Stimulated activated CD4-positive, alpha-beta T cell treated with anti-CD3 and anti-CD28 coated beads, Interleukin-12 subunit alpha, Interleukin-12 subunit beta, amount 100 ng/mL, for 4 hours (primary cell): ENCODE measurements at regions not wholly inside any gene's neighbourhood (a gene's known extent, or its start where the extent isn't known, plus 50 kb on each side); places are given as distances from the start of the nearest gene placed in this dataset.
"Not testable (repeated sequence)": the region's sequence is repeated elsewhere in the genome, so short reads cannot be mapped to it uniquely, and the experiment has no call there.

Source experiments
- DNase-seq: peaks from one replicate; pipeline ENCODE4 v3.0.0-alpha.2; 2020

GRCh38 chr6:119749335-119749734, 399.8 kb upstream of the MAN1A1 start:
- no peak for DNase-seq

GRCh38 chr6:119748535-119748934, 399.0 kb upstream of the MAN1A1 start:
- DNase-seq = not testable (repeated sequence)

GRCh38 chr6:119742188-119742803, 392.7 kb upstream of the MAN1A1 start:
- peak; percentile 45 for DNase-seq

GRCh38 chr6:119739769-119740168, 390.2 kb upstream of the MAN1A1 start:
- DNase-seq = no peak

- no peak for DNase-seq
These were observed 388.9 kb upstream of the MAN1A1 start for GRCh38 chr6:119738425-119738824.

- no peak for DNase-seq
These were observed 386.9 kb upstream of the MAN1A1 start for GRCh38 chr6:119736296-119737021.

GRCh38 chr6:119735530-119735929, 386.0 kb upstream of the MAN1A1 start:
- DNase-seq = no peak

GRCh38 chr6:119734227-119734626, 384.7 kb upstream of the MAN1A1 start:
- DNase-seq = no peak

GRCh38 chr6:119728935-119729334, 379.4 kb upstream of the MAN1A1 start:
- no peak for DNase-seq

GRCh38 chr6:119728220-119728750, 378.7 kb upstream of the MAN1A1 start:
- no peak for DNase-seq

GRCh38 chr6:119727504-119728219, 378.1 kb upstream of the MAN1A1 start:
- no peak for DNase-seq

- not testable (repeated sequence) for DNase-seq
These were observed 377.4 kb upstream of the MAN1A1 start for GRCh38 chr6:119726912-119727311.

- no peak for DNase-seq
These were observed 376.5 kb upstream of the MAN1A1 start for GRCh38 chr6:119726086-119726485.

- no peak for DNase-seq
These were observed 370.6 kb upstream of the MAN1A1 start for GRCh38 chr6:119720160-119720559.

- DNase-seq = no peak
These were observed 368.4 kb upstream of the MAN1A1 start for GRCh38 chr6:119717942-119718341.

GRCh38 chr6:119716668-119717270, 367.2 kb upstream of the MAN1A1 start:
- DNase-seq = no peak

GRCh38 chr6:119713903-119714302, 364.3 kb upstream of the MAN1A1 start:
- no peak for DNase-seq

GRCh38 chr6:119686644-119687043, 337.1 kb upstream of the MAN1A1 start:
- no peak for DNase-seq

- DNase-seq = no peak
These were observed 336.7 kb upstream of the MAN1A1 start for GRCh38 chr6:119686240-119686639.

GRCh38 chr6:119683671-119684070, 334.1 kb upstream of the MAN1A1 start:
- DNase-seq = no peak

- DNase-seq = no peak
These were observed 333.5 kb upstream of the MAN1A1 start for GRCh38 chr6:119683031-119683430.

- no peak for DNase-seq
These were observed 329.4 kb upstream of the MAN1A1 start for GRCh38 chr6:119678961-119679360.

GRCh38 chr6:119677384-119677783, 327.8 kb upstream of the MAN1A1 start:
- no peak for DNase-seq
